HG02981 (cell line): ENCODE measurements at regions not wholly inside any gene's neighbourhood (a gene's known extent, or its start where the extent isn't known, plus 50 kb on each side); places are given as distances from the start of the nearest gene placed in this dataset.

Experiments
- ATAC-seq: cut with Tn5 transposase; IDR thresholded peaks from one replicate; pipeline ENCODE4 v1.9.1; 2021; ENCODE audit warnings: mild to moderate bottlenecking, moderate library complexity; ENCODE audit not compliant: unreplicated experiment

- no peak for ATAC-seq
These were observed 58.9 kb upstream of the CDH4 start for GRCh38 chr20:61193164-61193563.
